HG03460 (cell line): ENCODE measurements at regions not wholly inside any gene's neighbourhood (a gene's known extent, or its start where the extent isn't known, plus 50 kb on each side); places are given as distances from the start of the nearest gene placed in this dataset.

Source experiments
- ATAC-seq: cut with Tn5 transposase; IDR thresholded peaks from one replicate; pipeline ENCODE4 v1.9.1; 2021; ENCODE audit not compliant: unreplicated experiment

- no peak for ATAC-seq
Observed at GRCh38 chr10:62545160-62546066, 171.2 kb downstream of the ZNF365 start.

GRCh38 chr10:62548686-62549085 lies 174.5 kb downstream of the ZNF365 start:
- ATAC-seq, result no peak

GRCh38 chr10:62550173-62550572 lies 176.0 kb downstream of the ZNF365 start:
- no peak for ATAC-seq

- no peak for ATAC-seq
Observed at GRCh38 chr10:62554632-62555199, 180.5 kb downstream of the ZNF365 start.

- no peak for ATAC-seq
Observed at GRCh38 chr10:62559481-62560200, 185.5 kb downstream of the ZNF365 start.

- ATAC-seq, result no peak
Observed at GRCh38 chr10:62560201-62560819, 186.1 kb downstream of the ZNF365 start.

- ATAC-seq, result no peak
Observed at GRCh38 chr10:62561151-62561550, 187.0 kb downstream of the ZNF365 start.

- ATAC-seq, result no peak
Observed at GRCh38 chr10:62562101-62562500, 187.9 kb downstream of the ZNF365 start.

GRCh38 chr10:62562795-62563194 lies 188.6 kb downstream of the ZNF365 start:
- ATAC-seq, result no peak

- no peak for ATAC-seq
Observed at GRCh38 chr10:62573929-62574328, 199.8 kb downstream of the ZNF365 start.

GRCh38 chr10:62577076-62577475 lies 202.9 kb downstream of the ZNF365 start:
- no peak for ATAC-seq

- no peak for ATAC-seq
Observed at GRCh38 chr10:62577666-62578291, 203.6 kb downstream of the ZNF365 start.

GRCh38 chr10:62578301-62578700 lies 204.1 kb downstream of the ZNF365 start:
- ATAC-seq, result no peak

GRCh38 chr10:62578916-62579315 lies 204.7 kb downstream of the ZNF365 start:
- ATAC-seq, result no peak

- ATAC-seq, result no peak
Observed at GRCh38 chr10:62580396-62580795, 206.2 kb downstream of the ZNF365 start.

- ATAC-seq, result no peak
Observed at GRCh38 chr10:62581351-62581750, 207.2 kb downstream of the ZNF365 start.

- ATAC-seq, result no peak
Observed at GRCh38 chr10:62582101-62582705, 208.0 kb downstream of the ZNF365 start.

GRCh38 chr10:62582804-62583208 lies 208.6 kb downstream of the ZNF365 start:
- ATAC-seq, result no peak

- ATAC-seq, result no peak
Observed at GRCh38 chr10:62583876-62584615, 209.9 kb downstream of the ZNF365 start.

- no peak for ATAC-seq
Observed at GRCh38 chr10:62584731-62585130, 210.6 kb downstream of the ZNF365 start.
